GM12878 (cell line): ENCODE measurements at regions not wholly inside any gene's neighbourhood (a gene's known extent, or its start where the extent isn't known, plus 50 kb on each side); places are given as distances from the start of the nearest gene placed in this dataset.

Experiments used
- BCLAF1 ChIP-seq: fragments of 450-650 bp; IDR thresholded peaks from 2 replicates; pipeline ENCODE4 v1.6.1; 2017; ENCODE audit warnings: antibody characterized with exemption, mild to moderate bottlenecking, moderate library complexity
- CBX5 ChIP-seq: sonication (generic); IDR thresholded peaks from 2 replicates; pipeline ENCODE4 v1.6.1; 2016; ENCODE audit warnings: low read depth, moderate library complexity, mild to moderate bottlenecking, inconsistent platforms
- CEBPB ChIP-seq, 2 experiments: fragments of 150-350 bp in 1 of 2; IDR thresholded peaks; 2 replicates each; pipeline ENCODE4 v1.6.1; 2012 to 2014; ENCODE audit warnings: low read depth in 2 of 2, low read length in 2 of 2, borderline replicate concordance in 1 of 2, inconsistent platforms in 1 of 2
- KDM1A ChIP-seq: fragments of 200-600 bp; sonication (generic); IDR thresholded peaks from 2 replicates; pipeline ENCODE4 v1.6.1; 2016; ENCODE audit warnings: borderline replicate concordance
- POLR2AphosphoS5 ChIP-seq: IDR thresholded peaks from 2 replicates; pipeline ENCODE4 v1.6.1; 2011; ENCODE audit warnings: mild to moderate bottlenecking, low read length, inconsistent platforms
- ZBTB33 ChIP-seq: fragments of 450-650 bp; IDR thresholded peaks from 2 replicates; pipeline ENCODE4 v1.6.1; 2017; ENCODE audit warnings: mild to moderate bottlenecking

- no peak for TF ChIP-seq POLR2AphosphoS5
- TF ChIP-seq CEBPB (IDR thresholded peaks at IDR 0.05; ENCODE audit: borderline replicate concordance in 1 of 2, low read depth in 2 of 2, low read length in 2 of 2): no peak
- no peak for TF ChIP-seq KDM1A
- no peak for TF ChIP-seq BCLAF1
- TF ChIP-seq ZBTB33: no peak
- TF ChIP-seq CBX5: no peak
Observed at GRCh38 chr4:13968723-13969122, 341.2 kb upstream of the BOD1L1 start.
